RWPE2 (cell line): ENCODE measurements at regions not wholly inside any gene's neighbourhood (a gene's known extent, or its start where the extent isn't known, plus 50 kb on each side); places are given as distances from the start of the nearest gene placed in this dataset.

Experiments
- ATAC-seq: fragments of 200-7000 bp; cut with Tn5 transposase; 3 replicates; pipeline ENCODE4 v1.9.1; 2021; ENCODE audit warnings: low read depth
- DNase-seq: peaks from one replicate; pipeline ENCODE4 v3.0.0-alpha.2; 2020; ENCODE audit warnings: low spot score
- H3K27ac ChIP-seq: fragments of 450-650 bp; 2 replicates; pipeline ENCODE4 v1.5.1; 2017; ENCODE audit warnings: mild to moderate bottlenecking; ENCODE audit not compliant: poor library complexity, severe bottlenecking
- H3K27me3 ChIP-seq: fragments of 250-450 bp; sonication (Bioruptor Pico); 2 replicates; pipeline ENCODE4 v1.5.1; 2021; ENCODE audit warnings: mild to moderate bottlenecking, moderate library complexity; ENCODE audit not compliant: insufficient read depth, poor library complexity, severe bottlenecking
- H3K36me3 ChIP-seq: fragments of 250-450 bp; sonication (Bioruptor Pico); 2 replicates; pipeline ENCODE4 v1.5.1; 2020; ENCODE audit warnings: low read depth, mild to moderate bottlenecking, moderate library complexity
- H3K4me1 ChIP-seq: fragments of 250-450 bp; sonication (Bioruptor Pico); 2 replicates; pipeline ENCODE4 v1.5.1; 2021; ENCODE audit warnings: mild to moderate bottlenecking, moderate library complexity; ENCODE audit not compliant: insufficient read depth, poor library complexity, severe bottlenecking
- H3K4me3 ChIP-seq: fragments of 250-450 bp; sonication (Bioruptor Pico); 2 replicates; pipeline ENCODE4 v1.5.1; 2021; ENCODE audit warnings: mild to moderate bottlenecking, moderate library complexity; ENCODE audit not compliant: severe bottlenecking
- H3K9me3 ChIP-seq: fragments of 250-450 bp; sonication (Bioruptor Pico); 2 replicates; pipeline ENCODE4 v1.5.1; 2021; ENCODE audit warnings: mild to moderate bottlenecking, moderate library complexity; ENCODE audit not compliant: severe bottlenecking
- TF ChIP-seq, protein P1 (sequence below): fragments of 450-650 bp; IDR thresholded peaks from one replicate; pipeline ENCODE4 v1.5.1; 2017; ENCODE audit warnings: mild to moderate bottlenecking, moderate library complexity; ENCODE audit not compliant: poor library complexity, severe bottlenecking

DNA sequence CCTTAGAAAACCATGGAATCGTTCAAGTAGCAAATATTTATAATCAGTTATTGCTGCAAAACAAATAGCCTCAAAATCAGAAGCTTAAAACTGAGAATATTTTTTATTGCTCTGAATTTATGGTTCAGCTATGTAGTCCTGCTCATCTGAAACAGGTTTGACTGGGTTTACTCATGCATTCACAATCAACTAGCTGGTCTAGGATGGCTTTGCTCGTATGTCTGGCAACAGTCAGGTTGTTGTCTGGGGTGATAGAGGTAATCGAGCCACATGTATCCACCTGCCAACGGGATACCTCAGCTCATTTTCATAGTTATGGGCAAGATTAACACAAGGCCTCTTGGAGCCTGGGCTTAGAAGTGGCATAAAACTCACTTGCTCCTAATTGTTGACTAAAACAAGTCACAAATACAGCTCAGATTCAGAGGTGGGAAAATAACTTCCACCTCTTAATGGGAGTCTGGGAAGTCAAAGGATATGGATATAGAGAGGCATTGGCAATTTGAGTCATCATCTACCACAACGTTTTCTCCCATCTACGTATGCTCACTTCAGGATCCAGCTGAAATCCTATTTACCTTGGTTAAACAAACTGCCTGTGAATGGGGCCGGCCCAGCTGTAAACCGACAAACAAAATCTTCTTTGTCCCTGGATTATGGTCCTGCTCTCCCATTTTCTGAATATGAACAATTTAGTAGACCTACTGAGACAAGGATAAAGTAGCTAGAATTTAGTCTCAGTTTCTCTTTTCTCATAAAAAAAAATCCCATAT is 54.5 kb upstream of the TENT5A start:
- Histone ChIP-seq H3K4me3 (no peak overlapping the region), H3K4me1 (no peaks in the 10 kb centered on the region), H3K36me3 (no peaks in the 10 kb centered on the region), H3K27me3 (no peaks in the 10 kb centered on the region), H3K27ac (no peak overlapping the region), H3K9me3 (no peaks in the 10 kb centered on the region)
- TF ChIP-seq, protein P1, sequence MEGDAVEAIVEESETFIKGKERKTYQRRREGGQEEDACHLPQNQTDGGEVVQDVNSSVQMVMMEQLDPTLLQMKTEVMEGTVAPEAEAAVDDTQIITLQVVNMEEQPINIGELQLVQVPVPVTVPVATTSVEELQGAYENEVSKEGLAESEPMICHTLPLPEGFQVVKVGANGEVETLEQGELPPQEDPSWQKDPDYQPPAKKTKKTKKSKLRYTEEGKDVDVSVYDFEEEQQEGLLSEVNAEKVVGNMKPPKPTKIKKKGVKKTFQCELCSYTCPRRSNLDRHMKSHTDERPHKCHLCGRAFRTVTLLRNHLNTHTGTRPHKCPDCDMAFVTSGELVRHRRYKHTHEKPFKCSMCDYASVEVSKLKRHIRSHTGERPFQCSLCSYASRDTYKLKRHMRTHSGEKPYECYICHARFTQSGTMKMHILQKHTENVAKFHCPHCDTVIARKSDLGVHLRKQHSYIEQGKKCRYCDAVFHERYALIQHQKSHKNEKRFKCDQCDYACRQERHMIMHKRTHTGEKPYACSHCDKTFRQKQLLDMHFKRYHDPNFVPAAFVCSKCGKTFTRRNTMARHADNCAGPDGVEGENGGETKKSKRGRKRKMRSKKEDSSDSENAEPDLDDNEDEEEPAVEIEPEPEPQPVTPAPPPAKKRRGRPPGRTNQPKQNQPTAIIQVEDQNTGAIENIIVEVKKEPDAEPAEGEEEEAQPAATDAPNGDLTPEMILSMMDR: no peak
- ATAC-seq (peak; percentile 60; the same call in 2 of the 3 replicates), DNase-seq (no peak)

DNA sequence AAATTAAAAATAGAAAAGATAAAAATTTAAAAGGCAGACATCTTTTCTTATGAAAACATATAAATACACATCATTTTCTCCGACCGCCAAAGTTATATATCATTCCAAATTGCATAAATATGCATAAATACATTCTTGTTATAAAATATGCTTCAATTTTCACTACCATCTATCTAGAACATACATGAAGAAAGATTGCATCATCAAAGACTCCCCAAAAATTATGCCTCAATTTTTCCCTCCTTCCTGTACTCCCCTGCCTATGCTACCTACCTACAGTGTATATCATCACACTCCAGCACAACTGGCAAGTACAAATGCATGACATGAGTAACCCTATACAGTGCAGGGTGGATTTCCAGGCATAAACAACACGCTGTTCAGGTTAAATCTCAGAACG is 49.9 kb upstream of the TENT5A start:
- Histone ChIP-seq H3K9me3 (no peaks in the 10 kb centered on the region), H3K4me3 (no peak overlapping the region), H3K4me1 (no peaks in the 10 kb centered on the region), H3K27ac (no peak overlapping the region), H3K36me3 (no peaks in the 10 kb centered on the region), H3K27me3 (no peaks in the 10 kb centered on the region)
- DNase-seq (no peak), ATAC-seq (no peak)
- TF ChIP-seq, protein P1: no peak
